ENCODE measurements at regions not wholly inside any gene's neighbourhood (a gene's known extent, or its start where the extent isn't known, plus 50 kb on each side); places are given as distances from the start of the nearest gene placed in this dataset.

- Histone ChIP-seq H3K36me3 (ENCODE audit: control insufficient read depth, low read length) (no peaks in the 10 kb centered on the region), H3F3A (ENCODE audit: control insufficient read depth, insufficient read depth) (no peaks in the 10 kb centered on the region), H3K9me3 (ENCODE audit: control insufficient read depth, insufficient read depth, low read length) (no peaks in the 10 kb centered on the region), H3K27me3 (ENCODE audit: control insufficient read depth, low read length) (peaks cover 71% of the 10 kb centered on the region), H3K4me3 (ENCODE audit: low read length) (no peak overlapping the region), H3K4me2 (ENCODE audit: low read length) (no peak overlapping the region), H3K4me1 (ENCODE audit: control insufficient read depth, low read length) (peaks cover 16% of the 10 kb centered on the region), H3K9me2 (replicated peaks; ENCODE audit: control insufficient read depth, low read length) (no peaks in the 10 kb centered on the region), H3K79me2 (ENCODE audit: control insufficient read depth, low read length) (no peaks in the 10 kb centered on the region), H3K27ac (ENCODE audit: low read depth, low read length) (no peak overlapping the region), H4K20me1 (ENCODE audit: control insufficient read depth, insufficient read depth, low read depth, low read length) (0 out of 2 replicates have a peak, but pooled peaks cover 2% of the 10 kb centered on the region)
- no peak for TF ChIP-seq EZH2phosphoT487 (IDR thresholded peaks at IDR 0.05; ENCODE audit: borderline replicate concordance, low read length)
- TF ChIP-seq, protein P1, sequence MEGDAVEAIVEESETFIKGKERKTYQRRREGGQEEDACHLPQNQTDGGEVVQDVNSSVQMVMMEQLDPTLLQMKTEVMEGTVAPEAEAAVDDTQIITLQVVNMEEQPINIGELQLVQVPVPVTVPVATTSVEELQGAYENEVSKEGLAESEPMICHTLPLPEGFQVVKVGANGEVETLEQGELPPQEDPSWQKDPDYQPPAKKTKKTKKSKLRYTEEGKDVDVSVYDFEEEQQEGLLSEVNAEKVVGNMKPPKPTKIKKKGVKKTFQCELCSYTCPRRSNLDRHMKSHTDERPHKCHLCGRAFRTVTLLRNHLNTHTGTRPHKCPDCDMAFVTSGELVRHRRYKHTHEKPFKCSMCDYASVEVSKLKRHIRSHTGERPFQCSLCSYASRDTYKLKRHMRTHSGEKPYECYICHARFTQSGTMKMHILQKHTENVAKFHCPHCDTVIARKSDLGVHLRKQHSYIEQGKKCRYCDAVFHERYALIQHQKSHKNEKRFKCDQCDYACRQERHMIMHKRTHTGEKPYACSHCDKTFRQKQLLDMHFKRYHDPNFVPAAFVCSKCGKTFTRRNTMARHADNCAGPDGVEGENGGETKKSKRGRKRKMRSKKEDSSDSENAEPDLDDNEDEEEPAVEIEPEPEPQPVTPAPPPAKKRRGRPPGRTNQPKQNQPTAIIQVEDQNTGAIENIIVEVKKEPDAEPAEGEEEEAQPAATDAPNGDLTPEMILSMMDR (IDR thresholded peaks at IDR 0.05; ENCODE audit: low read depth, low read length, poor library complexity, severe bottlenecking) = no peak
Measured at GRCh38 chr10:101294109-101294508, 59.9 kb upstream of the BTRC start.

DNA sequence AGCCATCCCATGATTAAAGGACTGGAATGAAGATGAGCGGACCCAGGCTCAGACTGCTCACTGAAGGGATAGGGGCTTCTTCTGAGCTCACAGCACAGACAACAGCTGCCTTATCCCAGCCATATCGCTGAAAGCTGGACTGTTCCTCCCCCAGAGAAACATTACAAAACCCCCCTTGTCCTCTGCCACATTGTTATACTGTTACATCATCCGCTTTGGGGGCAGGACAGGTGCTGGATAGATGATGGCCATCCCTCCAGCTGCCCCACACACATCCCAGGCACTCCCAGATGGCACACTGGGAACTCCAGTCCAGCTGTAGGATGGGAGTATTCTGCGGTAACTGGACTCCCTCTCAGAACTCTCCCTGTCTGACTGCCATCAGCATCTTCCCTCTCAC is 58.7 kb upstream of the BTRC start:
- Histone ChIP-seq H3K79me2 (ENCODE audit: control insufficient read depth, low read length) (no peaks in the 10 kb centered on the region), H3K27ac (ENCODE audit: low read depth, low read length) (no peak overlapping the region), H3K9me3 (ENCODE audit: control insufficient read depth, insufficient read depth, low read length) (no peaks in the 10 kb centered on the region), H3K4me3 (ENCODE audit: low read length) (no peak overlapping the region), H3K9me2 (replicated peaks; ENCODE audit: control insufficient read depth, low read length) (no peaks in the 10 kb centered on the region), H3F3A (ENCODE audit: control insufficient read depth, insufficient read depth) (no peaks in the 10 kb centered on the region), H3K4me1 (ENCODE audit: control insufficient read depth, low read length) (peaks cover 16% of the 10 kb centered on the region), H3K27me3 (ENCODE audit: control insufficient read depth, low read length) (peaks cover 65% of the 10 kb centered on the region), H3K4me2 (ENCODE audit: low read length) (no peak overlapping the region), H3K36me3 (ENCODE audit: control insufficient read depth, low read length) (no peaks in the 10 kb centered on the region), H4K20me1 (ENCODE audit: control insufficient read depth, insufficient read depth, low read depth, low read length) (0 out of 2 replicates have a peak, but pooled peaks cover 2% of the 10 kb centered on the region)
- no peak for TF ChIP-seq EZH2phosphoT487 (IDR thresholded peaks at IDR 0.05; ENCODE audit: borderline replicate concordance, low read length)
- TF ChIP-seq, protein P1 (IDR thresholded peaks at IDR 0.05; ENCODE audit: low read depth, low read length, poor library complexity, severe bottlenecking) = no peak

DNA sequence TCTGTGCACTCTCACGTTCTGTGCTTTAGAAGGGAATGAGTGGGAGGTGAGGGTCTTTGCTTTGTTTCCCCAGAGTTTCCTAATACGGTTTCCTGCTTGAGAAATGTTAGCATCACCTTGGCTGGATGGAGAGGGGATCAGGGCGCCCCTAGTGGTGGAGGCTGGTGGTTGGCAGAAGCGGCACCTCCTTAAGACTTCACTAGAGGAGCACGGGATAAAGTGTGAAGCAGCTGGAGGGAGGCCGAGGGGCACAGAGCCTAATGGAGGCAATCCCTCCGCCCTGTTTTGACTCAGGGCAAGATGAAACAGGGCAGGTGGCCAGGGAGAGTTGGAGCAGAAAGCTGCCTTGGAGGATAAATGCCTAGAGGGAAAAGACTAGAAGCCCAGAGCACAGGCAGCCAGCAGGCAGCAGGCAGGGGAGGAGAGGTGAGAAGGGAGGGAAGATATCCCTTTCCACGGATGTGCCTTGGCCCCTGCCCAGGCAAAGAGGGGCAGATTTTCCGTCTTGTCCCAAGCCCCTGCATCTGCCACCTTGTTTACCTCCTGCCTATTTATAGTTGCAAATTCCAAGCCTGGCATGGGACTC is 56.0 kb upstream of the BTRC start:
- Histone ChIP-seq H3K79me2 (ENCODE audit: control insufficient read depth, low read length) (no peaks in the 10 kb centered on the region), H3K27me3 (ENCODE audit: control insufficient read depth, low read length) (peaks cover 38% of the 10 kb centered on the region), H3F3A (ENCODE audit: control insufficient read depth, insufficient read depth) (no peaks in the 10 kb centered on the region), H3K9me3 (ENCODE audit: control insufficient read depth, insufficient read depth, low read length) (no peaks in the 10 kb centered on the region), H3K4me1 (ENCODE audit: control insufficient read depth, low read length) (peaks cover 3% of the 10 kb centered on the region), H3K4me3 (ENCODE audit: low read length) (no peak overlapping the region), H4K20me1 (ENCODE audit: control insufficient read depth, insufficient read depth, low read depth, low read length) (0 out of 2 replicates have a peak, but pooled peaks cover 2% of the 10 kb centered on the region), H3K4me2 (ENCODE audit: low read length) (no peak overlapping the region), H3K36me3 (ENCODE audit: control insufficient read depth, low read length) (no peaks in the 10 kb centered on the region), H3K27ac (ENCODE audit: low read depth, low read length) (no peak overlapping the region), H3K9me2 (replicated peaks; ENCODE audit: control insufficient read depth, low read length) (no peaks in the 10 kb centered on the region)
- TF ChIP-seq, protein P1 (IDR thresholded peaks at IDR 0.05; ENCODE audit: low read depth, low read length, poor library complexity, severe bottlenecking) = peak; percentile 87
- no peak for TF ChIP-seq EZH2phosphoT487 (IDR thresholded peaks at IDR 0.05; ENCODE audit: borderline replicate concordance, low read length)
